IMR-90 (cell line): ENCODE measurements at regions not wholly inside any gene's neighbourhood (a gene's known extent, or its start where the extent isn't known, plus 50 kb on each side); places are given as distances from the start of the nearest gene placed in this dataset.

Experiments used
- ATAC-seq: fragments of 200-7000 bp; cut with Tn5 transposase; 2 replicates; pipeline ENCODE4 v1.9.1; 2020; ENCODE audit warnings: low read depth, mild to moderate bottlenecking, moderate library complexity
- BruUV-seq: library from RNA; stranded (reverse); fragments of 400-500 nt; replicated peaks from 2 replicates; lab custom pipeline; 2021; lab: Mats Ljungman, UMichigan
- CTCF ChIA-PET: fragments of 300-600 bp; formaldehyde crosslinking; extraction: SDS; loops from one replicate; lab custom pipeline; 2021; ENCODE audit warnings: antibody characterized with exemption; lab: Yijun Ruan, JAX
- POLR2A ChIA-PET: fragments of 300-600 bp; sonication (Branson Sonifier 250); formaldehyde crosslinking; loops from one replicate; lab custom pipeline; 2022; ENCODE audit warnings: antibody characterized with exemption; ENCODE audit not compliant: unreplicated experiment; lab: Charles Lee
- DNase-seq: peaks from one replicate; pipeline ENCODE4 v3.0.0; 2013
- H2AFZ ChIP-seq: replicated peaks from 2 replicates; pipeline ENCODE3; 2013; ENCODE audit warnings: low read length, mild to moderate bottlenecking; ENCODE audit not compliant: poor library complexity
- H2AK5ac ChIP-seq: 2 replicates; pipeline ENCODE4 v1.6.1; 2013; ENCODE audit warnings: low read depth, low read length, inconsistent platforms
- H2AK9ac ChIP-seq: replicated peaks from 2 replicates; pipeline ENCODE3; 2013; ENCODE audit warnings: mild to moderate bottlenecking, low read depth, low read length, moderate library complexity; ENCODE audit not compliant: poor library complexity
- H2BK120ac ChIP-seq: 2 replicates; pipeline ENCODE4 v1.6.1; 2013; ENCODE audit warnings: low read depth, low read length, inconsistent platforms
- H2BK15ac ChIP-seq: 3 replicates; pipeline ENCODE4 v1.6.1; 2013; ENCODE audit warnings: low read depth, low read length, inconsistent platforms
- H2BK20ac ChIP-seq: 2 replicates; pipeline ENCODE4 v1.6.1; 2013; ENCODE audit warnings: low read depth, mild to moderate bottlenecking, inconsistent platforms, low read length, moderate library complexity
- H2BK5ac ChIP-seq: 2 replicates; pipeline ENCODE4 v1.6.1; 2013; ENCODE audit warnings: mild to moderate bottlenecking, low read depth, low read length, inconsistent platforms; ENCODE audit not compliant: poor library complexity, severe bottlenecking
- H3K14ac ChIP-seq: replicated peaks from 2 replicates; pipeline ENCODE4 v1.6.1; 2013; ENCODE audit warnings: low read depth, low read length, inconsistent platforms
- H3K18ac ChIP-seq: 2 replicates; pipeline ENCODE4 v1.6.1; 2013; ENCODE audit warnings: low read depth, low read length, control low read depth
- H3K23ac ChIP-seq: 2 replicates; pipeline ENCODE4 v1.6.1; 2013; ENCODE audit warnings: low read depth, low read length, inconsistent platforms
- H3K27ac ChIP-seq: 2 replicates; pipeline ENCODE4 v1.5.1; 2013; ENCODE audit warnings: mild to moderate bottlenecking, control low read depth, low read length; ENCODE audit not compliant: insufficient read depth
- H3K27me3 ChIP-seq: 2 replicates; pipeline ENCODE4 v1.6.1; 2013; ENCODE audit warnings: low read length; ENCODE audit not compliant: control insufficient read depth, insufficient read depth
- H3K36me3 ChIP-seq: 2 replicates; pipeline ENCODE4 v1.6.1; 2013; ENCODE audit warnings: low read length, mixed read lengths; ENCODE audit not compliant: control insufficient read depth, insufficient read depth
- H3K4ac ChIP-seq: 2 replicates; pipeline ENCODE4 v1.6.1; 2013; ENCODE audit warnings: low read depth, low read length, inconsistent platforms
- H3K4me1 ChIP-seq: 2 replicates; pipeline ENCODE4 v1.6.1; 2013; ENCODE audit warnings: low read length, mixed read lengths; ENCODE audit not compliant: control insufficient read depth, insufficient read depth
- H3K4me2 ChIP-seq: 2 replicates; pipeline ENCODE4 v1.6.1; 2013; ENCODE audit warnings: low read depth, mild to moderate bottlenecking, control low read depth, low read length, moderate library complexity
- H3K4me3 ChIP-seq: 2 replicates; pipeline ENCODE4 v1.5.1; 2013; ENCODE audit warnings: low read depth, mild to moderate bottlenecking, control low read depth, low read length, moderate library complexity; ENCODE audit not compliant: insufficient read depth
- H3K56ac ChIP-seq: 2 replicates; pipeline ENCODE4 v1.6.1; 2013; ENCODE audit warnings: low read length, inconsistent platforms; ENCODE audit not compliant: insufficient read depth; ENCODE audit errors: extremely low read depth
- H3K79me1 ChIP-seq, 2 experiments: 2 replicates each; pipeline ENCODE4 v1.6.1; 2013; ENCODE audit warnings: low read length in 2 of 2, inconsistent platforms in 1 of 2, low read depth in 1 of 2
- H3K9ac ChIP-seq: 2 replicates; pipeline ENCODE4 v1.6.1; 2013; ENCODE audit warnings: low read depth, low read length, control low read depth
- H3K9me1 ChIP-seq: 2 replicates; pipeline ENCODE4 v1.6.1; 2013; ENCODE audit warnings: low read length, inconsistent platforms; ENCODE audit not compliant: insufficient read depth
- H3K9me3 ChIP-seq: 2 replicates; pipeline ENCODE4 v1.6.1; 2013; ENCODE audit warnings: low read length; ENCODE audit not compliant: control insufficient read depth, insufficient read depth
- H4K20me1 ChIP-seq: 2 replicates; pipeline ENCODE4 v1.6.1; 2013; ENCODE audit warnings: low read length, inconsistent platforms; ENCODE audit not compliant: insufficient read depth
- H4K5ac ChIP-seq: 2 replicates; pipeline ENCODE4 v1.6.1; 2013; ENCODE audit warnings: mild to moderate bottlenecking, low read depth, low read length, control low read depth
- H4K8ac ChIP-seq, 2 experiments: 2 replicates each; pipeline ENCODE4 v1.6.1; 2013; ENCODE audit warnings: low read depth in 2 of 2, low read length in 2 of 2, control low read depth in 1 of 2, inconsistent platforms in 1 of 2
- H4K91ac ChIP-seq: 2 replicates; pipeline ENCODE4 v1.6.1; 2013; ENCODE audit warnings: low read depth, low read length, inconsistent platforms; ENCODE audit not compliant: insufficient read depth
- CHD1 ChIP-seq: IDR thresholded peaks from 2 replicates; pipeline ENCODE4 v1.6.1; 2012; ENCODE audit warnings: low read depth, low read length, improper control_type of control experiment
- CTCF ChIP-seq: conservative IDR thresholded peaks from 2 replicates; pipeline ENCODE4 v1.5.1; 2012; ENCODE audit warnings: mild to moderate bottlenecking, low read depth, low read length, improper control_type of control experiment
- ELK1 ChIP-seq: fragments of 150-350 bp; IDR thresholded peaks from 2 replicates; pipeline ENCODE4 v1.6.1; 2016; ENCODE audit warnings: low read depth, mild to moderate bottlenecking, low read length, moderate library complexity, borderline replicate concordance
- FOS ChIP-seq: fragments of 150-350 bp; IDR thresholded peaks from 2 replicates; pipeline ENCODE4 v1.6.1; 2016; ENCODE audit warnings: low read depth, low read length
- MAFK ChIP-seq: IDR thresholded peaks from 2 replicates; pipeline ENCODE4 v1.6.1; 2012; ENCODE audit warnings: low read depth, low read length, improper control_type of control experiment
- MXI1 ChIP-seq: IDR thresholded peaks from 2 replicates; pipeline ENCODE4 v1.6.1; 2012; ENCODE audit warnings: low read depth, mild to moderate bottlenecking, low read length, moderate library complexity, borderline replicate concordance
- NFE2L2 ChIP-seq: fragments of 150-350 bp; IDR thresholded peaks from 2 replicates; pipeline ENCODE4 v1.6.1; 2016; ENCODE audit warnings: low read depth, mild to moderate bottlenecking, low read length
- POLR2A ChIP-seq: IDR thresholded peaks from 2 replicates; pipeline ENCODE4 v1.6.1; 2012; ENCODE audit warnings: mild to moderate bottlenecking, low read depth, low read length
- RAD21 ChIP-seq: IDR thresholded peaks from 2 replicates; pipeline ENCODE4 v1.6.1; 2012; ENCODE audit warnings: low read length, improper control_type of control experiment
- RCOR1 ChIP-seq: IDR thresholded peaks from 2 replicates; pipeline ENCODE4 v1.6.1; 2012; ENCODE audit warnings: mild to moderate bottlenecking, low read length, improper control_type of control experiment; ENCODE audit not compliant: insufficient replicate concordance
- RFX5 ChIP-seq: IDR thresholded peaks from 2 replicates; pipeline ENCODE4 v1.8.0; 2012; ENCODE audit warnings: low read depth, mild to moderate bottlenecking, low read length, moderate library complexity
- SMC3 ChIP-seq: fragments of 150-350 bp; IDR thresholded peaks from 2 replicates; pipeline ENCODE4 v1.6.1; 2016; ENCODE audit warnings: low read depth, mild to moderate bottlenecking, antibody characterized with exemption, low read length, moderate library complexity
- USF2 ChIP-seq: fragments of 150-350 bp; IDR thresholded peaks from 2 replicates; pipeline ENCODE4 v1.6.1; 2017; ENCODE audit warnings: mild to moderate bottlenecking, antibody characterized with exemption, low read length, low read depth
- WGBS, 2 experiments: methylation state at CpG; one replicate each; pipeline versions ENCODE4 v1.1.5 to v1.1.7; 2013; ENCODE audit warnings: missing lambda C conversion rate in 2 of 2; ENCODE audit not compliant: insufficient read length in 1 of 2; ENCODE audit errors: extremely low coverage in 2 of 2; 5-methylcytosine and 5-hydroxymethylcytosine counted together
- dilution Hi-C: fragments of 300-500 bp; cut with HindIII; formaldehyde crosslinking; loops from one replicate; pipeline ENCODE4 v1.14.3; 2018; ENCODE audit warnings: low sequenced_read_pairs; ENCODE audit not compliant: unreplicated experiment
- in situ Hi-C: fragments of 300-500 bp; cut with MboI; formaldehyde crosslinking; loops from 3 replicates; pipeline ENCODE4 v1.14.3; 2019; ENCODE audit warnings: low sequenced_read_pairs, inconsistent platforms, mixed read lengths
- intact Hi-C: fragments of 100-400 bp; cut with micrococcal nuclease; formaldehyde crosslinking; loops from 2 replicates; pipeline ENCODE4 v1.10.0; 2022

GRCh38 chr4:123613586-123614344 lies 217.2 kb downstream of the SPRY1 start:
- Histone ChIP-seq H4K8ac (peak overlapping the region in 1 of 2 experiments; percentile 1; a peak in 1 of 4 replicates), H2BK5ac (peak overlapping the region; percentile 7), H3K9me3 (no peaks in the 10 kb centered on the region), H2BK120ac (peak overlapping the region; percentile 50), H3K56ac (no peak overlapping the region), H3K79me1 (no peaks in the 10 kb centered on the region), H3K9ac (no peak overlapping the region), H3K4ac (peak overlapping the region; percentile 8), H4K5ac (peak overlapping the region; percentile 65; the same call in 1 of the 2 replicates), H3K36me3 (no peaks in the 10 kb centered on the region), H3K27me3 (no peaks in the 10 kb centered on the region), H2BK15ac (peak overlapping the region; percentile 14; the same call in 1 of the 3 replicates), H3K27ac (peak overlapping the region; percentile 98; the same call in 1 of the 2 replicates), H3K9me1 (no peaks in the 10 kb centered on the region), H2AK5ac (peak overlapping the region; percentile 66), H4K20me1 (no peaks in the 10 kb centered on the region), H2AK9ac (no peak overlapping the region), H3K18ac (peak overlapping the region; percentile 58; the same call in 1 of the 2 replicates), H3K14ac (no peak overlapping the region), H3K4me3 (no peak overlapping the region), H3K23ac (0 out of 2 replicates have a peak overlapping the region, but pooled peaks have one; percentile 8), H3K4me2 (no peak overlapping the region), H2AFZ (no peak overlapping the region), H4K91ac (peak overlapping the region; percentile 44; the same call in 1 of the 2 replicates), H2BK20ac (peak overlapping the region; percentile 18), H3K4me1 (peaks cover 4% of the 10 kb centered on the region)
- in situ Hi-C loops (no loop called here), intact Hi-C loops (no loop called here), dilution Hi-C loops (no loop called here)
- BruUV-seq, result no TSS peak
- no CpG with 5 or more reads among the region's 9 CpGs for WGBS, 2 experiments
- POLR2A ChIA-PET, result interaction anchor here (0.6 kb wide), 1 partner anchor 501 kb away, joined by 3 read pairs; no protein-coding TSS in a partner anchor
- peak; percentile 44 for ATAC-seq
- peak; percentile 26 for DNase-seq
- CTCF ChIA-PET, result interaction anchor here (0.6 kb wide), 1 partner anchor 35 kb away, joined by 3 read pairs; no protein-coding TSS in a partner anchor
- TF ChIP-seq NFE2L2 (no peak), RCOR1 (no peak), RAD21 (no peak), SMC3 (no peak), POLR2A (no peak), ELK1 (no peak), CTCF (no peak), CHD1 (no peak), MXI1 (no peak), RFX5 (no peak), MAFK (no peak), USF2 (no peak), FOS (no peak)
